Gastrocnemius medialis (tissue), 4 donors: ENCODE measurements at regions not wholly inside any gene's neighbourhood (a gene's known extent, or its start where the extent isn't known, plus 50 kb on each side); places are given as distances from the start of the nearest gene placed in this dataset.

Experiments used
- CTCF ChIP-seq, 5 experiments: fragments of 450-650 bp in 3 of 5; fragments of 200-600 bp in 2 of 5; sonication (generic) in 2 of 5; IDR thresholded peaks in 4 of 5; conservative IDR thresholded peaks in 1 of 5; 1 replicate in 4 of 5; 2 replicates in 1 of 5; pipeline ENCODE4 v1.5.1; 2016 to 2019; ENCODE audit warnings: antibody characterized with exemption in 5 of 5, mild to moderate bottlenecking in 3 of 5, moderate library complexity in 3 of 5
- POLR2A ChIP-seq, 2 donors: fragments of 450-650 bp; IDR thresholded peaks; one replicate each; pipeline ENCODE4 v1.6.1; 2017; ENCODE audit warnings: antibody characterized with exemption in 2 of 2, mild to moderate bottlenecking in 2 of 2, moderate library complexity in 2 of 2

- no peak for TF ChIP-seq CTCF (IDR thresholded peaks at IDR 0.05 in 4 of 5, conservative IDR thresholded peaks at IDR 0.05 in 1 of 5)
- no peak for TF ChIP-seq POLR2A (IDR thresholded peaks at IDR 0.05)
Observed at GRCh38 chr15:25059698-25060471, 105.1 kb downstream of the SNRPN start.
